ENCODE measurements at regions not wholly inside any gene's neighbourhood (a gene's known extent, or its start where the extent isn't known, plus 50 kb on each side); places are given as distances from the start of the nearest gene placed in this dataset.

GRCh38 chr13:83355041-83355440 is 527.2 kb downstream of the SLITRK1 start:
- TF ChIP-seq CTCF (conservative IDR thresholded peaks at IDR 0.05; ENCODE audit: low read length): no peak
- TF ChIP-seq EZH2phosphoT487 (IDR thresholded peaks at IDR 0.05; ENCODE audit: borderline replicate concordance, low read depth, low read length): no peak
